HG02852 (cell line): ENCODE measurements at regions not wholly inside any gene's neighbourhood (a gene's known extent, or its start where the extent isn't known, plus 50 kb on each side); places are given as distances from the start of the nearest gene placed in this dataset.

Experiments used
- ATAC-seq: cut with Tn5 transposase; IDR thresholded peaks from one replicate; pipeline ENCODE4 v1.9.1; 2021; ENCODE audit warnings: mild to moderate bottlenecking, moderate library complexity; ENCODE audit not compliant: unreplicated experiment

DNA sequence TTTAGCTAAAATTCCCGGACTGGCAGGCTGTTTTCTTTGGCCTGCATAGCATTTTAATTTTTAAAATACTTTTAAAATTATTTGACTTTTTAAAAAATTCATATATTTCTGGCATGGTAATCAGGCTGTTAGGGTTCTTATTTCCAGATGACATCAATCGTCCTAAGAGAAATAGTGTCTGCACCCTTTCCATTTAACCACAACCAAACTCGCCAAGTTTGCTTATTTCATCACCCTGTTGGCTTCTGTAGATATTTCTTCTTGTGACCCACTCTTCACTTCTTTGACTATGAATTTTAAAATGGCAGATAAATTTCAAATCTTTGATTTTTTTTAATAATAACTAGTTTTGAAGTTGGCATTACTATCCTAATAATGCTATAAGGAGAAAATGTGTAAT is 675.7 kb upstream of the FTMT start:
- ATAC-seq = no peak

DNA sequence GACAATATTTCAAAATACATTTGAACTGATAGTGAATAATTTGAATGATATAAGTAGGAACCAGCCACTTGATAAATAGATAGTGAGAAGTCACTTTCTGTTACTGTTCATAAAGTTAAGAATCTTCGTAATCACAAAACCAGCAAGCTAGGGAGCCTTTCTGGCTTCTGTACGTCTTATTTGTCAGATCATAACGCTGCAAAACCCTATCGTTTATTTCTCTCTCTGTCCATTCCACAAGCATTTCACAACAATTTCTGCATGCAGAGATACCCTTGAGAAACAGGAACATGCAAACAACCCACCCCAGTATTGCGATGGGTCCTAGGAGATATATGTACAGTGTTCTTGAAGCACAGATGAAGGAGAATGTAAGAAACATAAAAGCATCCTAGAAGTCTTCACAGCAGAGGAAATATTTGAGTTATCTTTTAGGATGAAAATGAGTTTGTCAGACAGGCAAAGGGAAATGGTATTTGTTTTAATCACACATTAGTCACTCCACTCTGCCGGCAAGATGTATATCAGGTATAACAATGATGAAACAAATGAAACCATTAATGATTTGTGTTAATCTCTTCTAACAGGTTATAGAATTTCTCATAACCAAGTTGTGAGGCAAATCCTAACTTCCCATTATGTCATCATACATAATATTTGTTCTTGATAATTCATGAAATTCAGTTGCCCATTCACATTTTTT is 668.7 kb upstream of the FTMT start:
- ATAC-seq = no peak

DNA sequence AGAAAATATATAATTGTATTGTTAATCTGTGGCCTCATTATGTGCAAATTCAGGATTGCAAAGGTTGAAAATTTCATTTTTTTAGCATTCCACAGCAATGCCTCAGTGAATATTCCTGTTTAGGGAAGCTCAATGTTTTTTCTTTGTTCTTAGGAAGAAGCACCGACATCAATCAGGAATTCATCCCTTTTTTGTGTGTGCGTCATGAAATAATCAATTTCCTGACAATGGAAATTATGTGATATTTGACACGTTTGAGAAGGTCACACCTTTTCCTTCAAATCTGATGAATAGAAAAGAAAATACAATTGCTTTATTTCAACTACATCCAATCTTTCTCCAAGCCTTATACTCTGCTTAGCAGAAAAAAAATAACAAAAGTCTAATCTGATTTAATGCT is 662.8 kb upstream of the FTMT start:
- no peak for ATAC-seq

DNA sequence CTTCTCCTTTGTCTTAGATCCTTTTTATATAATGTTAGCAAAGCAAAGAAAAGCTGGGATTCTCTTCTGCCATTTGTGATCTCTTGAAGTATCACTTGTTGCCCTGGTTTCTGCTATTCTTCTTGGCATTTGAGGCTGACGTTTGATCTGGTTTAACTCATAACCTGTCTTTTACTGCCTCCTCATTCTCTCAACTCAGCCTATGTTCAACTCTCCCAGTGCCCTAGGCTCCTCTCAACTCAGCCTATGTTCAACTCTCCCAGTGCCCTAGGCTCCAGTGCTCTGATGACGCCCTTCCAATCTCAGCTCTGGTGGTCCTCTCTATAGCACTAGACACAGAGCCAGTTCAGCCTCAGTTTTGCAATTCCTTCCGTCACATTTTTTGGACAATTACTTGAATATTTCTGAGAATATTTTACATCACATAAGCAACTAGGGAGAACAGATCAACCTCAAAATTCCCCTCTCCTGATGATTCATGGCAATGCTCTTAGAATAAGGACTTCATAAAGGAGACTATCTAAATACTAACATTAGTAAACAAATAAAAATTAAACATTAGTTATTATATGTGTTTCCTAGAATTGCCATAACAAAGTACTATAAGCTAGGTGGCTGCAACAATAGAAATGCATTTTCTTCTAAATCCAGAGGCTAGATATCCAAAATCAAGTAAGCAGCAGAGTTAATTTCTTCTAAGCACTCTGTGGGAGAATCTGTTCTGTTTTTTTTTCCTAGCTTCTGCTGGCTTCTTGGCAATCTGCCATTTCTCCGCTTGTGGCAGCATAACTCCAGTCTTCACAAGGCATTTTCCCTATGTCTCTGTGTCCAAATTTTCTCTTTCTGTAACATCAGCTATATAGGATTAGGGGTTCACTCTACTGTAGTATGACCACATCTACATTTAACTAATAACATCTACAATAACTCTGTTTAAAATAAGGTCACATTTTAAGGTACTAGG is 662.1 kb upstream of the FTMT start:
- no peak for ATAC-seq

GRCh38 chr5:121199216-121199999 is 652.3 kb upstream of the FTMT start:
- ATAC-seq = no peak

- ATAC-seq = no peak
Observed at GRCh38 chr5:121218086-121218485, 633.6 kb upstream of the FTMT start.

DNA sequence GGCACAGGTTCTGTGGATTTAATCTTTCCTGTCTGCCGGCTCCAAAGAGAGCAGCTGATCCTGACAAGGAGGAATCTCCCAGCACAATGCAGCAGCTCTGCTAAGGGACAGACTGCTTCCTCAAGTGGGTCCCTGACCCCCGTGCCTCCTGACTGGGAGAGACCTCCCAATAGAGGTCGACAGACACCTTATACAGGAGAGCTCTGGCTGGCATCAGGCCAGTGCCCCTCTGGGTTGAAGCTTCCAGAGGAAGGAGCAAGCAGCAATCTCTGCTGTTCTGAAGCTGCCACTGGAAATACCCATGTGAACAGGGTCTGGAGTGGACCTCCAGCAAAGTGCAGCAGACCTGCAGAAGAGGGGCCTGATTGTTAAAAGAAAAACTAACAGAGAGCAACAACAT is 630.2 kb upstream of the FTMT start:
- no peak for ATAC-seq

DNA sequence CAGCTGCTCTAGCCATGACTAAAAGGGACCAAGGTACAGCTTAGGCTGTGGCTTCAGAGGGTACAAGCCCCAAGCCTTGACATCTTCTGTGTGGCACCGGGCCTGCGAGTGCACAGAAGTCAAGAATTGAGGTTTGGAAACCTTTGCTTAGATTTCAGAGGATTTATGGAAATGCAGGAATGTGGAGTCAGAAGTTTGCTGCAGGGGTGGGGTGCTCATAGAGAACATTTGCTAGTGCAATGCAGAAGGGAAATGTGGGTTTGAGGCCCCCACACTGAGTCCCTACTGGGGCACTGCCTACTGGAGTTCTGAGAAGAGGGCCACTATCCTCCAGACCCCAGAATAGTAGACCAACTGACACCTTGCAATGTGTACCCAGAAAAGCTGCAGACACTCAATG is 624.9 kb upstream of the FTMT start:
- no peak for ATAC-seq

GRCh38 chr5:121239951-121240350 is 611.7 kb upstream of the FTMT start:
- no peak for ATAC-seq

GRCh38 chr5:121246971-121247370 is 604.7 kb upstream of the FTMT start:
- no peak for ATAC-seq

DNA sequence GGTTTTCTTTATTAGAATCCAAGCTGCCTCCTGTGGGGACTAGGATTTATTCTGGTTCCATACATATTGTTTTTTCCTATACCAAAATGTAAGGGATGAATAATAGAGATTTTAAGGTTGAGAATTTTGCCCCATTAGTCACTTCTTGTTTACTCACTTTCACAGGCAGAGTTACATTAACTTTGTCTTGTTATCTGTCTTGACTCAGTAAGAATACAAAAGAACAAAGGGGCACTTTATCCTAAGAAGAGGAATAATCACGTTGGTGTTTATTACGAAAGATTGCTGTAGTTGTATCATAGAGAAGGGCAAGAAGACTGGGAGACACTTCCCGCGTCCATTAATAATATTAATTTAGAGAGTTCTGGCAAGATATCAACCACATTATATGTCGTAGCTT is 599.7 kb upstream of the FTMT start:
- no peak for ATAC-seq

- ATAC-seq = no peak
Observed at GRCh38 chr5:121257621-121258020, 594.1 kb upstream of the FTMT start.

DNA sequence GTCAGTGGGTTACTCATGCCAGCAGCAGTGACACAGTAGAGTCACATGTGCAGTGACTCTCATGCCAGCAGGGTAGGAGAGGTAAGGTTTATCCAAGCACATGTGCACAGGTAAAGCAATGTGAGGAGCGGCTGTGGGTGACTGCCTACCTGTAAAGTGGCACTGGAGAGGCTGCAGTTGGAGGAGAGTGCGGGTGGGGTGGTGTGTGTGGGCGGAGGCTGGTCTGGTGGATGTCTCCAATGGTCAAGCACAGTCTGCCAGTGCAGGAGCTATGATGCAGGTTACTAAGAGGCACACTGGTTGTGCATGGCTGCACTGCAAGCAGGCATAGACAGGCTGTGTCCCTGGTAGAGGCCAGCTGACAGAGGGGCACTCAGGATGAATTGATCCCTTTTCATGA is 588.2 kb upstream of the FTMT start:
- no peak for ATAC-seq

DNA sequence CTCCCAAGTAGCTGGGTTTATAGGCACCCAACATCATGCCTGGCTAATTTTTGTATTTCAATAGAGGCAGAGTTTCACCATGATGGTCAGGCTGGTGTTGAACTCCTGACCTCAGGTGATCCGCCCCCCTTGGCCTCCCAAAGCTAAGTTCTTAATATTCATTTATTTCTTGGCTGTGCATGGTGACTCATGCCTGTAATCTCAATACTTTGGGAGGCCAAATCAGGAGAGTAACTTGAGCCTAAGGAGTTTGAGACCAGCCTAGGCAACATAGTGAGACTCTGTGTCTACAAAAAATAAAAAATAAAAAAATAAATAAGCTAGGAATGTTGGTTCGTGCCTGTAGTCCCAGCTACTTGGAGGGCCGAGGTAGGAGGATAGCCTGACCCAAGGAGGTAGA is 587.1 kb upstream of the FTMT start:
- ATAC-seq = no peak

- no peak for ATAC-seq
Observed at GRCh38 chr5:121271546-121271945, 580.1 kb upstream of the FTMT start.

GRCh38 chr5:121273833-121274433 is 577.7 kb upstream of the FTMT start:
- ATAC-seq = no peak

DNA sequence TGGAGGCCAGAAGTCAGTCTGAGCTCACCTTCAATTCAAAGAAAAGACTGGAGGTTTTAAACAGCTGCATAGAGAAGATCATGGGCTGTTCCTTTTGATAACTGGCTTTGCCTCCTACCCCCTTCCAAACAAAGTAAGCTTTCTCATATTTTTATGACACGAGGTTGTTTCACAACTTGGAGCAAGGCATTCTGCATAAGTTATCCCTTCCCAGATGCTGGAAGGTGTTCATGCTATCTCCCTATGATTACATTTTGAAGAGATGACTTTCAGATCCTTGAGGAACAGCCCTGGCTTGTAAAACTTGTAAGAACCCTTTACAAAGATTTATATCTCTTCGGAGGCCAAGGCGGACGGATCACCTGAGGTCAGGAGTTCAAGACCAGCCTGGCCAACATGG is 571.9 kb upstream of the FTMT start:
- ATAC-seq = no peak

DNA sequence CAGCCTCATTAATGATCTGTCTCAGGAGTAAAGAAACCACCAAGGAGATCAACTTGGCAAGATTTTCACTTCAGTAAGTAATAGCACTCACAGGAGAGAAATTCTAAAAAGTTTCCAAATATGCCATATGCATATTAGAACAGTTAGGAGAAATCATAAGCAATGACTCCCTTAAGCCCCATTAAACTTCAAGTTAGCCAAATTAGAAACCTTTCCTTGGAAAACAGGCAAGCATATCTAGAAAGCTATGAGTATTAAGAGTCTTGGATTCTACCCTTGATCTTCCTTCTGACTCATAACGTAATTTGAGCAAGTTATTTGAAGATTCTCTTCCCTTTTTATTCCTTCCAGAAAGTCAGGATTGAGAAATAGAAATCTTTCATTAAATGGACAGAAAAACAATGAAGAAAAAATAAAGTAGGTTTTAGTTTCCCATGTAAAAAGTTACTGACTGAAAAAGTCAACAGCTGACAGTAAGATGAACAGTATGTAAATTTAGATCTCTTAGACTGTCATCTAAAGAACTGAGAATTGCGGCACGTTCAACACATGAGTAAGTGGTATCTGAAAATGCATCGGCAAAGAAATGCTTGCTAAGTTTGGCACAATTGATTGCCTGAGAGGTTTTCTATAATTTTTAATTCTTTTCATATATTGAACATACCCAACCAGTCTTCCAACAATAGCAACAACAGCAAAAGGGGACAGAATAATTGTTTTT is 565.7 kb upstream of the FTMT start:
- ATAC-seq = no peak

GRCh38 chr5:121288781-121289180 is 562.9 kb upstream of the FTMT start:
- ATAC-seq = no peak

DNA sequence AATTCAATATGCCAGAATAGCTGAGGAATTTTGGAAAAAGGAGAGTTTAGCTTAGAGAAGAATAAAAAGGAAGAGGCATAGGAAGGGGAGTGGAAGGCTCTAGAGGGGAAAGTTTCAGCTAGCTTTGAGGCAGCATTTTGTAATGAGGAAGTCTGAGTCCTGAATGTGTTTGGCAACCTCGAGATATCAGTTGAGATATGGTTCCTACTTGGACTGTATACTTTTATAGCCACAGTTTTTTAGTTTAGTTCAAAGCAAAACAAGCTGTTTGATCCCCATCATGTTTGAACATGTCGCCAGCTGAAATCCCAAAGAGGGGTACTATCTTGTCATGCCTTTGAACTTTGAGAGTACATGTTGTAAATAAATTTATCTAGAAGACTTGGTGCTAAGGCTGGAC is 559.0 kb upstream of the FTMT start:
- ATAC-seq = no peak
